IMR-90 (cell line): ENCODE measurements at regions not wholly inside any gene's neighbourhood (a gene's known extent, or its start where the extent isn't known, plus 50 kb on each side); places are given as distances from the start of the nearest gene placed in this dataset.

ENCODE experiments used
- ATAC-seq: fragments of 200-7000 bp; cut with Tn5 transposase; 2 replicates; pipeline ENCODE4 v1.9.1; 2020; ENCODE audit warnings: low read depth, mild to moderate bottlenecking, moderate library complexity
- BruUV-seq: library from RNA; stranded (reverse); fragments of 400-500 nt; replicated peaks from 2 replicates; lab custom pipeline; 2021; lab: Mats Ljungman, UMichigan
- CTCF ChIA-PET: fragments of 300-600 bp; formaldehyde crosslinking; extraction: SDS; loops from one replicate; lab custom pipeline; 2021; ENCODE audit warnings: antibody characterized with exemption; lab: Yijun Ruan, JAX
- POLR2A ChIA-PET: fragments of 300-600 bp; sonication (Branson Sonifier 250); formaldehyde crosslinking; loops from one replicate; lab custom pipeline; 2022; ENCODE audit warnings: antibody characterized with exemption; ENCODE audit not compliant: unreplicated experiment; lab: Charles Lee
- DNase-seq: peaks from one replicate; pipeline ENCODE4 v3.0.0; 2013
- H2AFZ ChIP-seq: replicated peaks from 2 replicates; pipeline ENCODE3; 2013; ENCODE audit warnings: low read length, mild to moderate bottlenecking; ENCODE audit not compliant: poor library complexity
- H2AK5ac ChIP-seq: 2 replicates; pipeline ENCODE4 v1.6.1; 2013; ENCODE audit warnings: low read depth, low read length, inconsistent platforms
- H2AK9ac ChIP-seq: replicated peaks from 2 replicates; pipeline ENCODE3; 2013; ENCODE audit warnings: mild to moderate bottlenecking, low read depth, low read length, moderate library complexity; ENCODE audit not compliant: poor library complexity
- H2BK120ac ChIP-seq: 2 replicates; pipeline ENCODE4 v1.6.1; 2013; ENCODE audit warnings: low read depth, low read length, inconsistent platforms
- H2BK15ac ChIP-seq: 3 replicates; pipeline ENCODE4 v1.6.1; 2013; ENCODE audit warnings: low read depth, low read length, inconsistent platforms
- H2BK20ac ChIP-seq: 2 replicates; pipeline ENCODE4 v1.6.1; 2013; ENCODE audit warnings: low read depth, mild to moderate bottlenecking, inconsistent platforms, low read length, moderate library complexity
- H2BK5ac ChIP-seq: 2 replicates; pipeline ENCODE4 v1.6.1; 2013; ENCODE audit warnings: mild to moderate bottlenecking, low read depth, low read length, inconsistent platforms; ENCODE audit not compliant: poor library complexity, severe bottlenecking
- H3K14ac ChIP-seq: replicated peaks from 2 replicates; pipeline ENCODE4 v1.6.1; 2013; ENCODE audit warnings: low read depth, low read length, inconsistent platforms
- H3K18ac ChIP-seq: 2 replicates; pipeline ENCODE4 v1.6.1; 2013; ENCODE audit warnings: low read depth, low read length, control low read depth
- H3K23ac ChIP-seq: 2 replicates; pipeline ENCODE4 v1.6.1; 2013; ENCODE audit warnings: low read depth, low read length, inconsistent platforms
- H3K27ac ChIP-seq: 2 replicates; pipeline ENCODE4 v1.5.1; 2013; ENCODE audit warnings: mild to moderate bottlenecking, control low read depth, low read length; ENCODE audit not compliant: insufficient read depth
- H3K27me3 ChIP-seq: 2 replicates; pipeline ENCODE4 v1.6.1; 2013; ENCODE audit warnings: low read length; ENCODE audit not compliant: control insufficient read depth, insufficient read depth
- H3K36me3 ChIP-seq: 2 replicates; pipeline ENCODE4 v1.6.1; 2013; ENCODE audit warnings: low read length, mixed read lengths; ENCODE audit not compliant: control insufficient read depth, insufficient read depth
- H3K4ac ChIP-seq: 2 replicates; pipeline ENCODE4 v1.6.1; 2013; ENCODE audit warnings: low read depth, low read length, inconsistent platforms
- H3K4me1 ChIP-seq: 2 replicates; pipeline ENCODE4 v1.6.1; 2013; ENCODE audit warnings: low read length, mixed read lengths; ENCODE audit not compliant: control insufficient read depth, insufficient read depth
- H3K4me2 ChIP-seq: 2 replicates; pipeline ENCODE4 v1.6.1; 2013; ENCODE audit warnings: low read depth, mild to moderate bottlenecking, control low read depth, low read length, moderate library complexity
- H3K4me3 ChIP-seq: 2 replicates; pipeline ENCODE4 v1.5.1; 2013; ENCODE audit warnings: low read depth, mild to moderate bottlenecking, control low read depth, low read length, moderate library complexity; ENCODE audit not compliant: insufficient read depth
- H3K56ac ChIP-seq: 2 replicates; pipeline ENCODE4 v1.6.1; 2013; ENCODE audit warnings: low read length, inconsistent platforms; ENCODE audit not compliant: insufficient read depth; ENCODE audit errors: extremely low read depth
- H3K79me1 ChIP-seq, 2 experiments: 2 replicates each; pipeline ENCODE4 v1.6.1; 2013; ENCODE audit warnings: low read length in 2 of 2, inconsistent platforms in 1 of 2, low read depth in 1 of 2
- H3K9ac ChIP-seq: 2 replicates; pipeline ENCODE4 v1.6.1; 2013; ENCODE audit warnings: low read depth, low read length, control low read depth
- H3K9me1 ChIP-seq: 2 replicates; pipeline ENCODE4 v1.6.1; 2013; ENCODE audit warnings: low read length, inconsistent platforms; ENCODE audit not compliant: insufficient read depth
- H3K9me3 ChIP-seq: 2 replicates; pipeline ENCODE4 v1.6.1; 2013; ENCODE audit warnings: low read length; ENCODE audit not compliant: control insufficient read depth, insufficient read depth
- H4K20me1 ChIP-seq: 2 replicates; pipeline ENCODE4 v1.6.1; 2013; ENCODE audit warnings: low read length, inconsistent platforms; ENCODE audit not compliant: insufficient read depth
- H4K5ac ChIP-seq: 2 replicates; pipeline ENCODE4 v1.6.1; 2013; ENCODE audit warnings: mild to moderate bottlenecking, low read depth, low read length, control low read depth
- H4K8ac ChIP-seq, 2 experiments: 2 replicates each; pipeline ENCODE4 v1.6.1; 2013; ENCODE audit warnings: low read depth in 2 of 2, low read length in 2 of 2, control low read depth in 1 of 2, inconsistent platforms in 1 of 2
- H4K91ac ChIP-seq: 2 replicates; pipeline ENCODE4 v1.6.1; 2013; ENCODE audit warnings: low read depth, low read length, inconsistent platforms; ENCODE audit not compliant: insufficient read depth
- BHLHE40 ChIP-seq: fragments of 150-350 bp; IDR thresholded peaks from 2 replicates; pipeline ENCODE4 v1.6.1; 2016; ENCODE audit warnings: mild to moderate bottlenecking, low read depth, low read length
- CEBPB ChIP-seq: IDR thresholded peaks from 2 replicates; pipeline ENCODE4 v1.6.1; 2012; ENCODE audit warnings: low read depth, low read length, improper control_type of control experiment
- CHD1 ChIP-seq: IDR thresholded peaks from 2 replicates; pipeline ENCODE4 v1.6.1; 2012; ENCODE audit warnings: low read depth, low read length, improper control_type of control experiment
- MAFK ChIP-seq: IDR thresholded peaks from 2 replicates; pipeline ENCODE4 v1.6.1; 2012; ENCODE audit warnings: low read depth, low read length, improper control_type of control experiment
- MXI1 ChIP-seq: IDR thresholded peaks from 2 replicates; pipeline ENCODE4 v1.6.1; 2012; ENCODE audit warnings: low read depth, mild to moderate bottlenecking, low read length, moderate library complexity, borderline replicate concordance
- NFE2L2 ChIP-seq: fragments of 150-350 bp; IDR thresholded peaks from 2 replicates; pipeline ENCODE4 v1.6.1; 2016; ENCODE audit warnings: low read depth, mild to moderate bottlenecking, low read length
- POLR2A ChIP-seq: IDR thresholded peaks from 2 replicates; pipeline ENCODE4 v1.6.1; 2012; ENCODE audit warnings: mild to moderate bottlenecking, low read depth, low read length
- RAD21 ChIP-seq: IDR thresholded peaks from 2 replicates; pipeline ENCODE4 v1.6.1; 2012; ENCODE audit warnings: low read length, improper control_type of control experiment
- WGBS, 2 experiments: methylation state at CpG; one replicate each; pipeline versions ENCODE4 v1.1.5 to v1.1.7; 2013; ENCODE audit warnings: missing lambda C conversion rate in 2 of 2; ENCODE audit not compliant: insufficient read length in 1 of 2; ENCODE audit errors: extremely low coverage in 2 of 2; 5-methylcytosine and 5-hydroxymethylcytosine counted together
- dilution Hi-C: fragments of 300-500 bp; cut with HindIII; formaldehyde crosslinking; loops from one replicate; pipeline ENCODE4 v1.14.3; 2018; ENCODE audit warnings: low sequenced_read_pairs; ENCODE audit not compliant: unreplicated experiment
- in situ Hi-C: fragments of 300-500 bp; cut with MboI; formaldehyde crosslinking; loops from 3 replicates; pipeline ENCODE4 v1.14.3; 2019; ENCODE audit warnings: low sequenced_read_pairs, inconsistent platforms, mixed read lengths
- intact Hi-C: fragments of 100-400 bp; cut with micrococcal nuclease; formaldehyde crosslinking; loops from 2 replicates; pipeline ENCODE4 v1.10.0; 2022
- TF ChIP-seq, protein P1 (sequence below): fragments of 150-350 bp; IDR thresholded peaks from 2 replicates; pipeline ENCODE4 v1.6.1; 2017; ENCODE audit warnings: mild to moderate bottlenecking, antibody characterized with exemption, low read length, low read depth
- TF ChIP-seq, protein P2 (sequence below): fragments of 150-350 bp; IDR thresholded peaks from 2 replicates; pipeline ENCODE4 v1.6.1; 2016; ENCODE audit warnings: low read depth, mild to moderate bottlenecking, low read length, moderate library complexity, borderline replicate concordance
- TF ChIP-seq, protein P3 (sequence below): conservative IDR thresholded peaks from 2 replicates; pipeline ENCODE4 v1.5.1; 2012; ENCODE audit warnings: mild to moderate bottlenecking, low read depth, low read length, improper control_type of control experiment

DNA sequence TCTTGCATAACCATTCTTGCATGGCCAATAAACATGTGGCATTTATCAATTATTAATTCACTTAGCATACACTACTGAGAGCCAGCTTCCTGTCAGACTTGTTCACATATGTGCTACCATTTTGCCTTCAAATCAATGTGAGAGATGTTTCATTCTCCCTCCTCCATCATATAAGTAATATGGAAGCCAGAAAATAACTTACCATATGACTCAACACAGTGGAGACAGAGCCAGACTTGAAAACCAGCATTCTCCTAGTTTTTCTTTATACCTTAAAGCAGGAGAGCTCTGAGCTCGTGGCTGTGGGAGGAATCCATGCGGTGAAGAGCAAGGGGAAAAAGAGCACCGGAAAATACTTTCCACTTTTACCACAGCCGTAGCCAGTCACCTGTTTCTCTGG lies 215.0 kb upstream of the LRATD1 start:
- no peaks in the 10 kb centered on the region for H3K4me1 ChIP-seq
- H3K18ac ChIP-seq, result no peak overlapping the region
- POLR2A ChIA-PET, result no interaction called here
- no CpG with 5 or more reads among the region's 4 CpGs for WGBS, 2 experiments
- no peak overlapping the region for H3K4me3 ChIP-seq
- no peak overlapping the region for H3K23ac ChIP-seq
- no peak for ATAC-seq
- no peak overlapping the region for H3K14ac ChIP-seq
- no peak overlapping the region for H2AK5ac ChIP-seq
- no peaks in the 10 kb centered on the region for H3K36me3 ChIP-seq
- no peak overlapping the region for H3K4me2 ChIP-seq
- no peaks in the 10 kb centered on the region for H3K27me3 ChIP-seq
- TF ChIP-seq MXI1 (no peak), NFE2L2 (no peak), BHLHE40 (no peak), CHD1 (no peak), CEBPB (no peak), RAD21 (no peak), POLR2A (no peak), MAFK (no peak)
- TF ChIP-seq, protein P1, sequence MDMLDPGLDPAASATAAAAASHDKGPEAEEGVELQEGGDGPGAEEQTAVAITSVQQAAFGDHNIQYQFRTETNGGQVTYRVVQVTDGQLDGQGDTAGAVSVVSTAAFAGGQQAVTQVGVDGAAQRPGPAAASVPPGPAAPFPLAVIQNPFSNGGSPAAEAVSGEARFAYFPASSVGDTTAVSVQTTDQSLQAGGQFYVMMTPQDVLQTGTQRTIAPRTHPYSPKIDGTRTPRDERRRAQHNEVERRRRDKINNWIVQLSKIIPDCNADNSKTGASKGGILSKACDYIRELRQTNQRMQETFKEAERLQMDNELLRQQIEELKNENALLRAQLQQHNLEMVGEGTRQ, result no peak
- TF ChIP-seq, protein P2, sequence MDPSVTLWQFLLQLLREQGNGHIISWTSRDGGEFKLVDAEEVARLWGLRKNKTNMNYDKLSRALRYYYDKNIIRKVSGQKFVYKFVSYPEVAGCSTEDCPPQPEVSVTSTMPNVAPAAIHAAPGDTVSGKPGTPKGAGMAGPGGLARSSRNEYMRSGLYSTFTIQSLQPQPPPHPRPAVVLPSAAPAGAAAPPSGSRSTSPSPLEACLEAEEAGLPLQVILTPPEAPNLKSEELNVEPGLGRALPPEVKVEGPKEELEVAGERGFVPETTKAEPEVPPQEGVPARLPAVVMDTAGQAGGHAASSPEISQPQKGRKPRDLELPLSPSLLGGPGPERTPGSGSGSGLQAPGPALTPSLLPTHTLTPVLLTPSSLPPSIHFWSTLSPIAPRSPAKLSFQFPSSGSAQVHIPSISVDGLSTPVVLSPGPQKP, result no peak
- TF ChIP-seq, protein P3, sequence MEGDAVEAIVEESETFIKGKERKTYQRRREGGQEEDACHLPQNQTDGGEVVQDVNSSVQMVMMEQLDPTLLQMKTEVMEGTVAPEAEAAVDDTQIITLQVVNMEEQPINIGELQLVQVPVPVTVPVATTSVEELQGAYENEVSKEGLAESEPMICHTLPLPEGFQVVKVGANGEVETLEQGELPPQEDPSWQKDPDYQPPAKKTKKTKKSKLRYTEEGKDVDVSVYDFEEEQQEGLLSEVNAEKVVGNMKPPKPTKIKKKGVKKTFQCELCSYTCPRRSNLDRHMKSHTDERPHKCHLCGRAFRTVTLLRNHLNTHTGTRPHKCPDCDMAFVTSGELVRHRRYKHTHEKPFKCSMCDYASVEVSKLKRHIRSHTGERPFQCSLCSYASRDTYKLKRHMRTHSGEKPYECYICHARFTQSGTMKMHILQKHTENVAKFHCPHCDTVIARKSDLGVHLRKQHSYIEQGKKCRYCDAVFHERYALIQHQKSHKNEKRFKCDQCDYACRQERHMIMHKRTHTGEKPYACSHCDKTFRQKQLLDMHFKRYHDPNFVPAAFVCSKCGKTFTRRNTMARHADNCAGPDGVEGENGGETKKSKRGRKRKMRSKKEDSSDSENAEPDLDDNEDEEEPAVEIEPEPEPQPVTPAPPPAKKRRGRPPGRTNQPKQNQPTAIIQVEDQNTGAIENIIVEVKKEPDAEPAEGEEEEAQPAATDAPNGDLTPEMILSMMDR, result no peak
- BruUV-seq, result no TSS peak
- H2BK20ac ChIP-seq, result no peak overlapping the region
- H2BK120ac ChIP-seq, result no peak overlapping the region
- dilution Hi-C loops (no loop called here), intact Hi-C loops (no loop called here), in situ Hi-C loops (no loop called here)
- no peaks in the 10 kb centered on the region for H3K9me1 ChIP-seq
- H3K9me3 ChIP-seq, result no peaks in the 10 kb centered on the region
- no peak overlapping the region for H3K4ac ChIP-seq
- H4K91ac ChIP-seq, result no peak overlapping the region
- H2BK15ac ChIP-seq, result no peak overlapping the region
- H4K5ac ChIP-seq, result no peak overlapping the region
- H4K20me1 ChIP-seq, result no peaks in the 10 kb centered on the region
- CTCF ChIA-PET, result no interaction called here
- no peak overlapping the region for H2AFZ ChIP-seq
- no peak overlapping the region for H4K8ac ChIP-seq
- no peak overlapping the region for H2BK5ac ChIP-seq
- no peak overlapping the region for H2AK9ac ChIP-seq
- H3K79me1 ChIP-seq, result no peaks in the 10 kb centered on the region
- DNase-seq, result no peak
- H3K56ac ChIP-seq, result no peak overlapping the region
- H3K9ac ChIP-seq, result no peak overlapping the region
- H3K27ac ChIP-seq, result no peak overlapping the region
